GM20431 (cell line): ENCODE measurements at regions not wholly inside any gene's neighbourhood (a gene's known extent, or its start where the extent isn't known, plus 50 kb on each side); places are given as distances from the start of the nearest gene placed in this dataset.

Source experiments
- in situ Hi-C: fragments of 300-500 bp; cut with MseI, MboI; formaldehyde crosslinking; loops from one replicate; pipeline ENCODE4 v1.15.0; 2020; ENCODE audit warnings: low sequenced_read_pairs; ENCODE audit not compliant: unreplicated experiment

DNA sequence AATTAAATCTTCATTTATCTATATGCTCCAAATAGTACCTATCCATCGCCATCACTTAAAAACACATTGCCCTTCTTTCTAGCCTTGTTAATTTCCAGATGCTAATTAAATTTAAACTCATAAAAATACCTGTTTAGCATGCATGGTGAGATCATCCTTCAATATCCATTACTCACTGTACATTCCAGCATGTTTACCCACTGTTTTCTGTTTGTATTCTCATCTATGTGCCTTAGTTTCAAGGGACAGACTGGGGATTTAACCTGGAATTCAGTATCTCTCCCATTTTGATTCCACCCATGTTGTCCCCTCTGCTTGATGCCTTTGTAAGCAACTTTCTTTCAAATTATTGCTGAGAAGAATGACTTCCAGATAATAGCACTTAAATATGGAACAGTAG is 208.0 kb downstream of the SPTSSA start:
- in situ Hi-C loops = no loop called here

GRCh38 chr14:34252227-34252626 is 209.8 kb downstream of the SPTSSA start:
- in situ Hi-C loops = no loop called here

GRCh38 chr14:34251662-34252061 is 210.4 kb downstream of the SPTSSA start:
- in situ Hi-C loops = no loop called here

DNA sequence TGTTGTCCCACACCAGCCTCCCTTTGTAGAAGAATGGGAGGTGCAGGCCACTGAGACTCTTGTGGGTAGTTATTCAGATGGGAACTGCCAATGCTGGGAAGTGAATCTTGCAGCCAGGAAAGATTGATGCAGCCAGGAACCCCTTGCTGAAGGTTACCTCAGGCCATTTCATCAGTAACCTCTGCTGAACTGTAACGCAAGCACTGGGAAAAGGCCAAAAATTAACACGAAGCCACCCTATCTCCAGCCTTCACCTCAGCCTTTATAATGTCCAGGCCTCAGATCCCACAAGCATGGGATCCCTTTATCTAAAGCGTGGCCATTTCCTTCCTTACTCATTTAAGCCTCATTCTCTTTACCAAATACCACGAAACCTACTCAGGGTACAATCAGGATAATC is 211.1 kb downstream of the SPTSSA start:
- in situ Hi-C loops = no loop called here

DNA sequence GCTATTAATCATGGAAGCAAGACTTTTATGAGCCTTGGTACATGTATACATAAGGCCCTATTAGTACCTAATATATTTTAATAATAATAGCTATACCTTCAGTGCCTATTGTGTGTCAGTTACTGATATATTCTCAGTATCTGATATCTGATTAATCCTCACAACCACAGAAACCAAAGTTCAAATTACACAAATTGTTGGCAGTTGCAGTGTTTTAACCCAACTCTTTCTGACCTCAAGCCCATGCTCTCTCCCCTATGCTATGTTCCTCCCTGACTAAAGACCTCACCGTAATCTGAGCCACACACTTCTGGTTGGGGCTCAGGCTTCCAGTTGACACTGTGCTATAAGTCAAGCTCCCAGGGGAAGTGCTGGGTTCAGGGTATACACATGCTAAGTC is 214.4 kb downstream of the SPTSSA start:
- in situ Hi-C loops = loop anchor here (25.0 kb wide), 1 partner anchor 410 kb away; no protein-coding TSS in a partner anchor

DNA sequence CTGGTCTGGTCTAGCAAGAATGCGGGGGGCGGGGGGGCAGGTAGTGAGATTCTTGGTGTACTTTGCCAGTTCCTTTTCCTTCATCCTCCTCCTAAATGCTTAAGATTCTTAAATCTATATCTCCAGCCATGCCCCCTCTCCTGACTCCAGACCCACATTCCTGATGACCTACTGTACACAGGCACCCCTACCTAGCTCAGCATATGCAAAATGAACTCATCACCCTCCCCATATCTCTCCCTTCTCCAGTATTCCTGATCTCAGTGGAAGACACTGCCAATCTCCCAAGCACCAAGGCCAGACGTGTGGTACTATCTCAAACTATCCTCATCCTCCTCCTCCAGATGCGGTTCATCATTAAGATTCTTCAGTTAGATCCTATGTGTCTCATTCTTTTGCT is 215.8 kb downstream of the SPTSSA start:
- in situ Hi-C loops = loop anchor here (25.0 kb wide), 1 partner anchor 409 kb away; no protein-coding TSS in a partner anchor

DNA sequence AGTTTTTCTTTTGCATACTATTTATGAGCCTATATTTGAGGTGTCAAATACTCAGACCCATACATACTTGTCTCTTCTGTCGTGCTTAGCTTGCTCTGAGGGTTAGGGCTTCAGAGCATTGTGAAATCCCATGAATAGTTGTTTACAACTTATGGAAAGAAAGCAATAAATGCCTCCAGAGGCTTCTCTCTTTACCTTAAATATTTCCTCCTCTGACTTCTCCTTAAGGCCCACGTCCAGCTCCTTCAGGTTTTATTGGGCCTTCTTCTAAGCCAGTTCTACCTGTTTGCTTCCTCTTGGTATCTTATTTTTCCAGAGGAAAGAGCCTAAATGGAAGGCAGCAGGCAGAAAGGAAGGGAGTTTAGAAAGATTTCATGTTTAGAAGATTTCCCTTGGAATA is 218.6 kb downstream of the SPTSSA start:
- in situ Hi-C loops = loop anchor here (25.0 kb wide), 1 partner anchor 406 kb away; no protein-coding TSS in a partner anchor

- in situ Hi-C loops = loop anchor here (25.0 kb wide), 1 partner anchor 406 kb away; no protein-coding TSS in a partner anchor
These were observed 219.0 kb downstream of the SPTSSA start for GRCh38 chr14:34243001-34243400.

GRCh38 chr14:34241185-34241711 is 220.8 kb downstream of the SPTSSA start:
- in situ Hi-C loops = loop anchor here (25.0 kb wide), 1 partner anchor 404 kb away; no protein-coding TSS in a partner anchor

DNA sequence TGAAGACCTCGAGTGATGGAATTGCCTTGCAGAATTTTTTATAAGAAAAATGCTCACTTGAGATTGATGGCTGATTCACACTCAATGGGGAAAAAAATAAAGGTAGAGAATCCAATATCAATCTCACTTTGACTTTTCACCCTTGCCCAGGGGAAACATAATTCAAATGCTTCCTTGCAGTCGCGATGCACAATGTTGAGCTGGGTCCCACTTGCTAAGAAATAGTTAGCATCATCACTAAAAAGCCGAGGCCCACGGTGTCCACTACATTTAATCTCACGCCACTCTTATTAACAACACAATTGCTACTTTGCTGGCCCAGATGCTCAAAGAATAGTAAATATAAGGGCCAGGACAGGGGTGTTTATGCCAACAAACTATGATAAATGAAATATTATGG is 223.4 kb downstream of the SPTSSA start:
- in situ Hi-C loops = loop anchor here (25.0 kb wide), 1 partner anchor 401 kb away; no protein-coding TSS in a partner anchor

GRCh38 chr14:34237677-34238076 is 224.4 kb downstream of the SPTSSA start:
- in situ Hi-C loops = loop anchor here (25.0 kb wide), 1 partner anchor 400 kb away; no protein-coding TSS in a partner anchor

DNA sequence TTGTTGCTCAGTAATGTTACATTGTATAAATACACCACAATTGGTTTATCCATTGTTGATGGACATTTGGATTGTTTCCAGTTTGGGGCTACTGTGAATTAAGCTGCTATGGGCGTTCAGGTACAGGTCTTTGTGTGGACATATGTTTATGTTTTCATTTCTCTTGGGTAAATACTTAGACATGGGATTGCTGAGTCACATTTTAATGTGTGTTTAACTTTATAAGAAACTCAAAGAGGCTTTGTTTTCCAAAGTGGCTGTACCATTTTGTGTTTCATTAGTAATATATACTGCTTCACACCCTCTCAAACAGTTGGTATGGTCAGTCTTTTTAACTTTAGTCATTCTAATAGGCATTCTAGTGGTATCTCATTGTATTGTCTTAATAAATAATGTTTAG is 225.0 kb downstream of the SPTSSA start:
- in situ Hi-C loops = loop anchor here (25.0 kb wide), 1 partner anchor 400 kb away; no protein-coding TSS in a partner anchor

DNA sequence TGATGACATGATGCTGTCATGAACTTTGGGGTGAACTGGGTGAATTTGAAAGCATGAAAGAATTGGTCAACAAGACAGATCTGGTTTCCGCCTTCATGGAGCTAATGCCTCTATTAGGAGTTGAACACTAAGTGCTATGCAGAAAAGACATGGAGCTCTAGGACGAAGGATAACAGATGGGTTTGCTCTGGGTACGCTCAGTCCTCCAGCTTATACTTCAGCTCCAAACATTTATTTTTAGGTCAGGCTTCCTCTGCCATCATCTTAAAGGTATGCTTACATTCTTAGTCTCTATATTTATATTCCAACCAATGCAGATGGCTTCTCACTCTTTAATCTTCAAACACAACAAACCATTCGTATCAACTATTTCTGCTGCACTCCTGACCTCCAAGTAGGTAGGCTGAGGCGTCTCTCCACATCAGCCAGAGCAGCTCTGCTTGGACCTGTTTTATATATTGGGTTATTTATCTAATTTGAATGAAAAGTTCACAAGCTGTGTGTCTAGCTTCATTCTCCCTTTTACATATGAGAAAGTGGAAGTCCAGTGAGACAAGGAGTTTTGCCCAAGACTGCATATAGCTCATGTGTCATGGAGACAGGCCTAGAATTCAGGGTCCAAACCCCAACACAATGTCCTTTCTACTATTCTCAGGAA is 226.3 kb downstream of the SPTSSA start:
- in situ Hi-C loops = loop anchor here (25.0 kb wide), 1 partner anchor 398 kb away; no protein-coding TSS in a partner anchor

DNA sequence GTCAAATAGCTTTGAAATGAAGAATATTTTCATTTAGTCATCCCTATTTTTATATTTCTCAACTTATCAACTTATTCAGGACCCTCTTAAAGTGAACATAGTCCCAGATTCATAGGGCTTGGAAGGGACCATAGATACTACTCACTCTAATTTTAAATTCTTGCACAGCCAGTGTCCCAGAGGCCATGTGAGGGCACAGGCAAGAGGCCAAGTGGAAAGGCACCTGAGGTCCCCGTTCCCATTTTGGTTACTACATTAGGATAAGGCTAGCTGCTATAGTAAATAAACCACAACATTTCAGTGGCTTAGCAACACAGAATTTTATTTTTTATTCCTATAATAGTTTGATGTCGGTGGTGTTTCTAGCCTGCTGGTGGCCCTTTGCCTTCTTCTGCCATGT is 227.8 kb downstream of the SPTSSA start:
- in situ Hi-C loops = loop anchor here (25.0 kb wide), 1 partner anchor 397 kb away; no protein-coding TSS in a partner anchor

DNA sequence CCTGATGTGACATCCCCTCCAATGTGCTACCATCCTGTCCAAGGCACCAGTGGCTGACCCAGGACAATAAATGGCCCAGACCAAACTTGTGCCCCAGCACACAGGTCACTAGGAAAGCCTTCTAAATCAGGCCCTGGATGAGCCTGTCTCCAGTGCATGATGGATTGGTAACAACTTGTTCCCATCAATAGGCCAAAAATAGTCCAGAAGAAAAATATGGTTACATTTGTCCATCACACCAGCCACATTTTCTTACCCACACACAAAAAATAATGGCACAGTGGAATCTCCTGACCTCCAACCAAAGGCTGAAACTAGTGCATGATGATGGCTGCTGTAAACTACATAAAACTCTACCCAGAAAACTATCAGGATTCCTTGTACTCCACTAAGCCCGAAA is 228.4 kb downstream of the SPTSSA start:
- in situ Hi-C loops = loop anchor here (25.0 kb wide), 1 partner anchor 396 kb away; no protein-coding TSS in a partner anchor

DNA sequence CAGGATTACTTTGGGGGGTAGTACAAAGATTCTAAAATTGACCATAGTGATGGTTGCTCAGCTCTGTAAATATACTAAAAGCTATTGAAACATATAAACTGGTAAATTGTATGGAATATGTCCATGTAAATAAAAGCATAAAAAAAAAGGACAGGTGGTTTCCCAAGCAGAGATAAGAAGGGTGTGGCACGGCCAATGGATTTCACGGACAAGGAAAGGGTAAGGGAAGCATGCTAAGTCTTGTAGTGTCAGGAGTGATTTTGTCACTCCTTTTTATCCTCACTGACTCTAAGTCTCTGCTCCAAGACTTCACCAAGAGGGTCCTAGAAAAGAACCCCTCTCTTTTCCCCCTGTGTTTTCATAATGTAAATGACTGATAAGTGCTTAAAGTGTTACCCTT is 229.2 kb downstream of the SPTSSA start:
- in situ Hi-C loops = loop anchor here (25.0 kb wide), 1 partner anchor 395 kb away; no protein-coding TSS in a partner anchor

- in situ Hi-C loops = loop anchor here (25.0 kb wide), 1 partner anchor 394 kb away; no protein-coding TSS in a partner anchor
These were observed 230.4 kb downstream of the SPTSSA start for GRCh38 chr14:34231626-34232025.

DNA sequence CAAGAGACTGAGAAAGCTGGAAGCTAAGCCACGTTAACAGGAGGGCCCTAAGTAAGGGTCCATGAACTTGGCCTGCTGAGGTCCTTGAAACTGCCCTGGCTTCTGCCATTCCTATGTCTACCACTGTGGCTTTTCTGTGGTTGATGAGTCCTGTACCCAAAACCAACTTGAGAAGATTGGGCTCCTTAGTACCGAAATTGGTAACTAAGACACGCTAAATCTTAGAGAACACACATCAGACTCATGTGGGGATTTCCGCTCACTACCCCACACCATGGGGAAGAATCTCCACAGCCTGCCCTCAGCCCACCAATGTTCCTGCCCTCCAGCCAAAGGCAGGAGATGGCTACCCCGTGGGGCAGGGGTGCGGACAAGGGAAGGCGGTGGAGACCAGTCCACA is 232.9 kb downstream of the SPTSSA start:
- in situ Hi-C loops = loop anchor here (25.0 kb wide), 1 partner anchor 392 kb away; no protein-coding TSS in a partner anchor

DNA sequence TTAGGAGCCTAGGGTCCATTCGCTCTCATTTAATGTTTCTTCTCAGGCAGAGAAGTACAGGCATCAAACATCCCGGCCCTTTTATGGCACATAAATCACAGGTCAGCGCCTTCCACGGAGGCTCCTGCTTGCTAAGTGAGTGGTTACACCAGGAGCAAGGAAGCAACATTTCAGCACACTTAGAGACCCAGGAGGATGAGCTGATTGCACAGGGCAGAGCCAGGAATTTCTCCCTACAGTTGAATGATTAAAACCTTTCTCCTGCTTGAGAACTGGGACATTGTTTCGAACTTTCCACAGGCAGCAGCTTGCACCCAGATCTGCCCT is 233.4 kb downstream of the SPTSSA start:
- in situ Hi-C loops = loop anchor here (25.0 kb wide), 1 partner anchor 391 kb away; no protein-coding TSS in a partner anchor

DNA sequence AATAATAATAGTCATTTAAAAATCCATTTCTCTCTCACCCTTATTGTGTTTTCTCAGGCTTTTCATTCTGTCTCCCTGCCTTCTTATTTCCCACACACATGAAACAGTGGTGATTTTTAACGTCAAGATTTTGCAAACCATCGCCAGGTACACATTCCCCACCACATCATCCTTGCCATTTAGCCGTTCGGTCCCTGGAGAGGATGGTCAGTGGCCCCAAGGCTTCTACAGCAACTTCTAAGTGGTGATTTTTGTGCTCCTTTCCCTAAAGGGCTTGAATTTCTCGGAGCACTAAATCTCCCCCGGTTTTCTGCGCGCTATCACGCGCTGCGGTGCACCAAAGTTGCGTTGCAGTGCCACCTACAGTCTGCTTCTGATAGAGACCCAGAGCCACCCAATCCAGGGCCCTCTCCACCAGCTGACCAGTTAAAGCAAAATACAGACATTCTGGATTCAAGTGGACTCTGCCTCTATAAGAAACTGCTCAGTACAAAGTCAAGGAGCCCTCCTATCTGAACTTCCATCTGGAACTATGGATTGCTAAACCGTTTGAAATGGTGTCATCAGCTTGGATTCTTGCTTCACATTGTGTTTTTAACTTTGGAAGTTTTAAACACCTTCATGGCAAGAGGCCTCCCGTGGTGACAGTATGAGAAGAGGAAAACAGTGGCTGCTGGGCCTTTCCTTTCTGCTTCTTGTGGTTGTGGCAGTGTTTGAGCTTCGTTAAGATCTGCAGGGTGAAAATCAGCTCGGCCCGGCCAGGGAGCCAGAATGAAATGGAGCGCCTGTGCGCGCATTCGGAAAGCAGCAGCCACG is 234.0 kb downstream of the SPTSSA start:
- in situ Hi-C loops = loop anchor here (25.0 kb wide), 1 partner anchor 391 kb away; no protein-coding TSS in a partner anchor
